IMR-90 (cell line): ENCODE measurements at regions not wholly inside any gene's neighbourhood (a gene's known extent, or its start where the extent isn't known, plus 50 kb on each side); places are given as distances from the start of the nearest gene placed in this dataset.
"Not testable (repeated sequence)": the region's sequence is repeated elsewhere in the genome, so short reads cannot be mapped to it uniquely, and the experiment has no call there.

ENCODE experiments used
- ATAC-seq: fragments of 200-7000 bp; cut with Tn5 transposase; 2 replicates; pipeline ENCODE4 v1.9.1; 2020; ENCODE audit warnings: low read depth, mild to moderate bottlenecking, moderate library complexity
- BruUV-seq: library from RNA; stranded (reverse); fragments of 400-500 nt; replicated peaks from 2 replicates; lab custom pipeline; 2021; lab: Mats Ljungman, UMichigan
- CTCF ChIA-PET: fragments of 300-600 bp; formaldehyde crosslinking; extraction: SDS; loops from one replicate; lab custom pipeline; 2021; ENCODE audit warnings: antibody characterized with exemption; lab: Yijun Ruan, JAX
- POLR2A ChIA-PET: fragments of 300-600 bp; sonication (Branson Sonifier 250); formaldehyde crosslinking; loops from one replicate; lab custom pipeline; 2022; ENCODE audit warnings: antibody characterized with exemption; ENCODE audit not compliant: unreplicated experiment; lab: Charles Lee
- DNase-seq: peaks from one replicate; pipeline ENCODE4 v3.0.0; 2013
- H2AFZ ChIP-seq: replicated peaks from 2 replicates; pipeline ENCODE3; 2013; ENCODE audit warnings: low read length, mild to moderate bottlenecking; ENCODE audit not compliant: poor library complexity
- H2AK5ac ChIP-seq: 2 replicates; pipeline ENCODE4 v1.6.1; 2013; ENCODE audit warnings: low read depth, low read length, inconsistent platforms
- H2AK9ac ChIP-seq: replicated peaks from 2 replicates; pipeline ENCODE3; 2013; ENCODE audit warnings: mild to moderate bottlenecking, low read depth, low read length, moderate library complexity; ENCODE audit not compliant: poor library complexity
- H2BK120ac ChIP-seq: 2 replicates; pipeline ENCODE4 v1.6.1; 2013; ENCODE audit warnings: low read depth, low read length, inconsistent platforms
- H2BK15ac ChIP-seq: 3 replicates; pipeline ENCODE4 v1.6.1; 2013; ENCODE audit warnings: low read depth, low read length, inconsistent platforms
- H2BK20ac ChIP-seq: 2 replicates; pipeline ENCODE4 v1.6.1; 2013; ENCODE audit warnings: low read depth, mild to moderate bottlenecking, inconsistent platforms, low read length, moderate library complexity
- H2BK5ac ChIP-seq: 2 replicates; pipeline ENCODE4 v1.6.1; 2013; ENCODE audit warnings: mild to moderate bottlenecking, low read depth, low read length, inconsistent platforms; ENCODE audit not compliant: poor library complexity, severe bottlenecking
- H3K14ac ChIP-seq: replicated peaks from 2 replicates; pipeline ENCODE4 v1.6.1; 2013; ENCODE audit warnings: low read depth, low read length, inconsistent platforms
- H3K18ac ChIP-seq: 2 replicates; pipeline ENCODE4 v1.6.1; 2013; ENCODE audit warnings: low read depth, low read length, control low read depth
- H3K23ac ChIP-seq: 2 replicates; pipeline ENCODE4 v1.6.1; 2013; ENCODE audit warnings: low read depth, low read length, inconsistent platforms
- H3K27ac ChIP-seq: 2 replicates; pipeline ENCODE4 v1.5.1; 2013; ENCODE audit warnings: mild to moderate bottlenecking, control low read depth, low read length; ENCODE audit not compliant: insufficient read depth
- H3K27me3 ChIP-seq: 2 replicates; pipeline ENCODE4 v1.6.1; 2013; ENCODE audit warnings: low read length; ENCODE audit not compliant: control insufficient read depth, insufficient read depth
- H3K36me3 ChIP-seq: 2 replicates; pipeline ENCODE4 v1.6.1; 2013; ENCODE audit warnings: low read length, mixed read lengths; ENCODE audit not compliant: control insufficient read depth, insufficient read depth
- H3K4ac ChIP-seq: 2 replicates; pipeline ENCODE4 v1.6.1; 2013; ENCODE audit warnings: low read depth, low read length, inconsistent platforms
- H3K4me1 ChIP-seq: 2 replicates; pipeline ENCODE4 v1.6.1; 2013; ENCODE audit warnings: low read length, mixed read lengths; ENCODE audit not compliant: control insufficient read depth, insufficient read depth
- H3K4me2 ChIP-seq: 2 replicates; pipeline ENCODE4 v1.6.1; 2013; ENCODE audit warnings: low read depth, mild to moderate bottlenecking, control low read depth, low read length, moderate library complexity
- H3K4me3 ChIP-seq: 2 replicates; pipeline ENCODE4 v1.5.1; 2013; ENCODE audit warnings: low read depth, mild to moderate bottlenecking, control low read depth, low read length, moderate library complexity; ENCODE audit not compliant: insufficient read depth
- H3K56ac ChIP-seq: 2 replicates; pipeline ENCODE4 v1.6.1; 2013; ENCODE audit warnings: low read length, inconsistent platforms; ENCODE audit not compliant: insufficient read depth; ENCODE audit errors: extremely low read depth
- H3K79me1 ChIP-seq, 2 experiments: 2 replicates each; pipeline ENCODE4 v1.6.1; 2013; ENCODE audit warnings: low read length in 2 of 2, inconsistent platforms in 1 of 2, low read depth in 1 of 2
- H3K9ac ChIP-seq: 2 replicates; pipeline ENCODE4 v1.6.1; 2013; ENCODE audit warnings: low read depth, low read length, control low read depth
- H3K9me1 ChIP-seq: 2 replicates; pipeline ENCODE4 v1.6.1; 2013; ENCODE audit warnings: low read length, inconsistent platforms; ENCODE audit not compliant: insufficient read depth
- H3K9me3 ChIP-seq: 2 replicates; pipeline ENCODE4 v1.6.1; 2013; ENCODE audit warnings: low read length; ENCODE audit not compliant: control insufficient read depth, insufficient read depth
- H4K20me1 ChIP-seq: 2 replicates; pipeline ENCODE4 v1.6.1; 2013; ENCODE audit warnings: low read length, inconsistent platforms; ENCODE audit not compliant: insufficient read depth
- H4K5ac ChIP-seq: 2 replicates; pipeline ENCODE4 v1.6.1; 2013; ENCODE audit warnings: mild to moderate bottlenecking, low read depth, low read length, control low read depth
- H4K8ac ChIP-seq, 2 experiments: 2 replicates each; pipeline ENCODE4 v1.6.1; 2013; ENCODE audit warnings: low read depth in 2 of 2, low read length in 2 of 2, control low read depth in 1 of 2, inconsistent platforms in 1 of 2
- H4K91ac ChIP-seq: 2 replicates; pipeline ENCODE4 v1.6.1; 2013; ENCODE audit warnings: low read depth, low read length, inconsistent platforms; ENCODE audit not compliant: insufficient read depth
- WGBS, 2 experiments: methylation state at CpG; one replicate each; pipeline versions ENCODE4 v1.1.5 to v1.1.7; 2013; ENCODE audit warnings: missing lambda C conversion rate in 2 of 2; ENCODE audit not compliant: insufficient read length in 1 of 2; ENCODE audit errors: extremely low coverage in 2 of 2; 5-methylcytosine and 5-hydroxymethylcytosine counted together
- dilution Hi-C: fragments of 300-500 bp; cut with HindIII; formaldehyde crosslinking; loops from one replicate; pipeline ENCODE4 v1.14.3; 2018; ENCODE audit warnings: low sequenced_read_pairs; ENCODE audit not compliant: unreplicated experiment
- in situ Hi-C: fragments of 300-500 bp; cut with MboI; formaldehyde crosslinking; loops from 3 replicates; pipeline ENCODE4 v1.14.3; 2019; ENCODE audit warnings: low sequenced_read_pairs, inconsistent platforms, mixed read lengths
- intact Hi-C: fragments of 100-400 bp; cut with micrococcal nuclease; formaldehyde crosslinking; loops from 2 replicates; pipeline ENCODE4 v1.10.0; 2022

DNA sequence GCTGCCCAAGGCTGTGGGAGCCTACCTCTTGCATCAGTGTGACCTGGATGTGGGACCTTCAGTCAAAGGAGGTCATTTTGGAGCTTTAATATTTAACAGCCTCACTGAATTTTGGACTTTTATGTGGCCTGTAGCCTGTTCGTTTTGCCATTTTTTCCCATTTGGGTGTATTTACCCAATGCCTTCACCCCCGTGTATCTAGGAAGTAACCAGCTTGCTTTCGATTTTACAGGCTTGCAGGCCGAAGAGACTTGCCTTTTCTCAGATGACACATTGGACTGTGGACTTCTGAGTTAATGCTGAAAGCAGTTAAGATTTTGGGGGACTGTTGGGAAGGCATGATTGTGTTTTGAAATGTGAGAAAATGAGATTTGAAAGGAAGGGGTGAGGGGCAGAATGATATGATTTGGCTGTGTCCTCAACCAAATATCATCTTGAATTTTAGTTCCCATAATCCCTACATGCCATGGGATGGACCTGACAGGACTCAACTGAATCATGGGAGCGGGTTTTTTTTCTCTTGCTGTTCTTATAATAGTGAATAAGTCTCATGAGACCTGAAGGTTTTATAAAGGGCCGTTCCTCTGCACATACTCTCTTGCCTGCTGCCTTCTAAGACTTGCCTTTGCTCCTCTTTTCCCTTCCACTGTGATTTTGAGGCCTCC, 324.6 kb downstream of the UBE2NL start:
- H4K20me1 ChIP-seq, in situ Hi-C loops, H4K8ac ChIP-seq, H2BK20ac ChIP-seq, H3K27ac ChIP-seq, H3K27me3 ChIP-seq, H2BK120ac ChIP-seq, DNase-seq, H3K4me3 ChIP-seq, H3K14ac ChIP-seq, H2AK5ac ChIP-seq, H3K18ac ChIP-seq, H3K9ac ChIP-seq, H3K9me3 ChIP-seq, BruUV-seq, H4K91ac ChIP-seq, H2AFZ ChIP-seq, H2BK5ac ChIP-seq, H3K56ac ChIP-seq, H3K36me3 ChIP-seq, POLR2A ChIA-PET, H2BK15ac ChIP-seq, H3K4me1 ChIP-seq, H3K4ac ChIP-seq, ATAC-seq, H3K9me1 ChIP-seq, H2AK9ac ChIP-seq, H4K5ac ChIP-seq, H3K23ac ChIP-seq, dilution Hi-C loops, H3K79me1 ChIP-seq, CTCF ChIA-PET, H3K4me2 ChIP-seq, intact Hi-C loops: not testable (repeated sequence)
- WGBS, 2 experiments, result no CpG with 5 or more reads among the region's 6 CpGs
